H1 (cell line): ENCODE measurements at regions not wholly inside any gene's neighbourhood (a gene's known extent, or its start where the extent isn't known, plus 50 kb on each side); places are given as distances from the start of the nearest gene placed in this dataset.

ENCODE experiments used
- CTCF ChIA-PET: fragments of 300-600 bp; sonication (Branson Sonifier 250); formaldehyde crosslinking; loops from one replicate; lab custom pipeline; 2021; ENCODE audit not compliant: partially characterized antibody; lab: Charles Lee
- POLR2A ChIA-PET: fragments of 300-600 bp; sonication (Branson Sonifier 250); formaldehyde crosslinking; loops from one replicate; lab custom pipeline; 2021; ENCODE audit warnings: inconsistent platforms; ENCODE audit not compliant: partially characterized antibody; lab: Charles Lee
- DNase-seq, 2 experiments: peaks; one replicate each; pipeline versions ENCODE4 v3.0.0 to v3.0.0-alpha.2; 2010 to 2022; ENCODE audit warnings: low spot score in 2 of 2, low read depth in 1 of 2, mixed read lengths in 1 of 2
- FAIRE-seq: peaks from 2 replicates; lab custom pipeline; 2011; peaks lifted over from hg19 to GRCh38; lab: Jason Lieb, UNC
- H2AFZ ChIP-seq: 2 replicates; pipeline ENCODE4 v1.8.1; 2012; ENCODE audit warnings: low read length, inconsistent platforms
- H2AK5ac ChIP-seq: 2 replicates; pipeline ENCODE4 v1.6.1; 2013; ENCODE audit warnings: low read depth, low read length
- H2BK120ac ChIP-seq: replicated peaks from 2 replicates; pipeline ENCODE3; 2013; ENCODE audit warnings: low read depth, low read length, inconsistent platforms
- H2BK12ac ChIP-seq: 2 replicates; pipeline ENCODE4 v1.6.1; 2013; ENCODE audit warnings: low read depth, low read length
- H2BK15ac ChIP-seq: 2 replicates; pipeline ENCODE4 v1.6.1; 2013; ENCODE audit warnings: low read length
- H2BK20ac ChIP-seq: 2 replicates; pipeline ENCODE4 v1.6.1; 2013; ENCODE audit warnings: low read length
- H2BK5ac ChIP-seq: 2 replicates; pipeline ENCODE4 v1.6.1; 2013; ENCODE audit warnings: low read depth, low read length
- H3K14ac ChIP-seq: 2 replicates; pipeline ENCODE4 v1.6.1; 2013; ENCODE audit warnings: inconsistent platforms; ENCODE audit not compliant: insufficient read length
- H3K18ac ChIP-seq: 2 replicates; pipeline ENCODE4 v1.6.1; 2013; ENCODE audit warnings: low read length; ENCODE audit errors: extremely low read depth
- H3K23ac ChIP-seq: 2 replicates; pipeline ENCODE4 v1.6.1; 2013; ENCODE audit warnings: inconsistent platforms; ENCODE audit not compliant: insufficient read length
- H3K23me2 ChIP-seq: 2 replicates; pipeline ENCODE4 v1.6.1; 2013; ENCODE audit warnings: low read depth, low read length
- H3K27ac ChIP-seq: 2 replicates; pipeline ENCODE4 v1.6.1; 2011; ENCODE audit warnings: low read depth, low read length, inconsistent platforms
- H3K27me3 ChIP-seq, 4 experiments: replicated peaks in 1 of 4; 1 replicate in 1 of 4; 2 replicates in 3 of 4; pipeline versions ENCODE4 v1.6.1 to v1.8.1; 2011 to 2013; ENCODE audit warnings: low read length in 3 of 4, mild to moderate bottlenecking in 3 of 4, inconsistent platforms in 2 of 4, mixed read lengths in 2 of 4, moderate library complexity in 1 of 4; ENCODE audit not compliant: control insufficient read depth in 3 of 4, insufficient read depth in 3 of 4; ENCODE audit errors: extremely low read depth in 1 of 4
- H3K36me3 ChIP-seq, 4 experiments: 2 replicates each; pipeline versions ENCODE4 v1.6.1 to v1.8.1; 2011 to 2013; ENCODE audit warnings: mild to moderate bottlenecking in 4 of 4, low read length in 3 of 4, moderate library complexity in 2 of 4, control low read depth in 1 of 4, inconsistent platforms in 1 of 4; ENCODE audit not compliant: insufficient read depth in 4 of 4, control insufficient read depth in 2 of 4
- H3K4ac ChIP-seq: replicated peaks from 2 replicates; pipeline ENCODE3; 2013; ENCODE audit warnings: low read length, low read depth, mixed read lengths, inconsistent platforms; ENCODE audit not compliant: insufficient read length
- H3K4me1 ChIP-seq, 4 experiments: replicated peaks in 1 of 4; 1 replicate in 1 of 4; 2 replicates in 3 of 4; pipeline versions ENCODE4 v1.6.1 to v1.8.1; 2011 to 2013; ENCODE audit warnings: low read length in 3 of 4, inconsistent platforms in 2 of 4, mixed read lengths in 1 of 4; ENCODE audit not compliant: insufficient read depth in 4 of 4, control insufficient read depth in 3 of 4
- H3K4me2 ChIP-seq, 2 experiments: 2 replicates each; pipeline versions ENCODE4 v1.6.1 to v1.8.1; 2011 to 2013; ENCODE audit warnings: low read depth in 2 of 2, low read length in 2 of 2, control low read depth in 1 of 2, inconsistent platforms in 1 of 2, mild to moderate bottlenecking in 1 of 2; ENCODE audit not compliant: insufficient read depth in 1 of 2
- H3K4me3 ChIP-seq, 4 experiments: fragments of 200-600, 300-600 bp in 1 of 4; sonication (generic), shearing (Covaris generic), sonication (Bioruptor Twin) in 1 of 4; 2 replicates each; pipeline versions ENCODE4 v1.5.1 to v1.8.1; 2011 to 2016; ENCODE audit warnings: low read length in 4 of 4, low read depth in 3 of 4, control low read depth in 2 of 4, inconsistent platforms in 2 of 4, mild to moderate bottlenecking in 2 of 4, mixed read lengths in 1 of 4, moderate library complexity in 1 of 4; ENCODE audit not compliant: insufficient read depth in 2 of 4; ENCODE audit errors: extremely low read depth in 1 of 4
- H3K56ac ChIP-seq: replicated peaks from 2 replicates; pipeline ENCODE3; 2013; ENCODE audit warnings: low read depth, mild to moderate bottlenecking, mixed read lengths, low read length, inconsistent platforms; ENCODE audit not compliant: insufficient read length
- H3K79me1 ChIP-seq: 2 replicates; pipeline ENCODE4 v1.6.1; 2013; ENCODE audit warnings: low read depth, low read length, control low read depth
- H3K79me2 ChIP-seq, 2 experiments: 2 replicates each; pipeline versions ENCODE4 v1.6.1 to v1.8.1; 2012 to 2013; ENCODE audit warnings: low read length in 2 of 2, mild to moderate bottlenecking in 2 of 2, inconsistent platforms in 1 of 2; ENCODE audit not compliant: insufficient read depth in 2 of 2, control insufficient read depth in 1 of 2
- H3K9ac ChIP-seq, 4 experiments: replicated peaks in 1 of 4; 1 replicate in 1 of 4; 2 replicates in 3 of 4; pipeline versions ENCODE4 v1.6.1 to v1.8.1; 2011 to 2013; ENCODE audit warnings: low read depth in 3 of 4, low read length in 3 of 4, control low read depth in 2 of 4, mild to moderate bottlenecking in 2 of 4, moderate library complexity in 2 of 4, inconsistent platforms in 1 of 4; ENCODE audit errors: extremely low read depth in 1 of 4
- H3K9me3 ChIP-seq, 2 experiments: 2 replicates each; pipeline versions ENCODE4 v1.6.1 to v1.8.1; 2012 to 2013; ENCODE audit warnings: mild to moderate bottlenecking in 2 of 2, moderate library complexity in 2 of 2, control low read depth in 1 of 2, inconsistent platforms in 1 of 2, low read depth in 1 of 2, low read length in 1 of 2, mixed read lengths in 1 of 2; ENCODE audit not compliant: insufficient read depth in 2 of 2
- H4K20me1 ChIP-seq, 2 experiments: replicated peaks in 1 of 2; 2 replicates each; pipeline versions ENCODE3 to v1.8.1; 2011 to 2013; ENCODE audit warnings: inconsistent platforms in 2 of 2, low read length in 2 of 2, mild to moderate bottlenecking in 1 of 2; ENCODE audit not compliant: insufficient read depth in 2 of 2, control insufficient read depth in 1 of 2
- H4K5ac ChIP-seq: 2 replicates; pipeline ENCODE4 v1.6.1; 2013; ENCODE audit warnings: low read length, low read depth, mixed read lengths, inconsistent platforms; ENCODE audit not compliant: insufficient read length
- H4K8ac ChIP-seq: 2 replicates; pipeline ENCODE4 v1.8.0; 2013; ENCODE audit warnings: mild to moderate bottlenecking, moderate library complexity, low read length, inconsistent platforms; ENCODE audit not compliant: insufficient read depth; ENCODE audit errors: extremely low read depth
- H4K91ac ChIP-seq: replicated peaks from 2 replicates; pipeline ENCODE3; 2013; ENCODE audit warnings: low read length, mixed read lengths, inconsistent platforms; ENCODE audit not compliant: insufficient read length
- CEBPB ChIP-seq: IDR thresholded peaks from 2 replicates; pipeline ENCODE4 v1.6.1; 2012; ENCODE audit warnings: low read depth, low read length
- PHF8 ChIP-seq: fragments of 200-600 bp; sonication (generic); conservative IDR thresholded peaks from 2 replicates; pipeline ENCODE4 v1.7.1; 2012; ENCODE audit warnings: low read depth, mild to moderate bottlenecking, inconsistent platforms, low read length, moderate library complexity
- POLR2A ChIP-seq, 2 experiments: IDR thresholded peaks; 1 replicate in 1 of 2; 2 replicates in 1 of 2; pipeline ENCODE4 v1.6.1; 2011; ENCODE audit warnings: low read depth in 2 of 2, low read length in 2 of 2, mild to moderate bottlenecking in 2 of 2; ENCODE audit errors: control extremely low read depth in 1 of 2
- SIX5 ChIP-seq: IDR thresholded peaks from 2 replicates; pipeline ENCODE4 v1.6.1; 2011; ENCODE audit warnings: mild to moderate bottlenecking, low read depth, low read length
- SUZ12 ChIP-seq: fragments of 200-600 bp; sonication (generic); IDR thresholded peaks from 2 replicates; pipeline ENCODE4 v1.6.1; 2012; ENCODE audit warnings: mild to moderate bottlenecking, inconsistent platforms, low read length, moderate library complexity, mixed read lengths
- WGBS, 2 experiments: shearing (Covaris generic) in 1 of 2; methylation state at CpG; one replicate each; pipeline versions ENCODE4 v1.1.6 to v1.1.7; 2013 to 2015; ENCODE audit warnings: low lambda C conversion rate in 2 of 2, mixed read lengths in 2 of 2, inconsistent platforms in 1 of 2, low coverage in 1 of 2, missing lambda C conversion rate in 1 of 2; ENCODE audit not compliant: insufficient replicate concordance in 2 of 2, insufficient coverage in 1 of 2, insufficient read length in 1 of 2; ENCODE audit errors: extremely low coverage in 1 of 2, missing lambda C conversion rate in 1 of 2; 5-methylcytosine and 5-hydroxymethylcytosine counted together

DNA sequence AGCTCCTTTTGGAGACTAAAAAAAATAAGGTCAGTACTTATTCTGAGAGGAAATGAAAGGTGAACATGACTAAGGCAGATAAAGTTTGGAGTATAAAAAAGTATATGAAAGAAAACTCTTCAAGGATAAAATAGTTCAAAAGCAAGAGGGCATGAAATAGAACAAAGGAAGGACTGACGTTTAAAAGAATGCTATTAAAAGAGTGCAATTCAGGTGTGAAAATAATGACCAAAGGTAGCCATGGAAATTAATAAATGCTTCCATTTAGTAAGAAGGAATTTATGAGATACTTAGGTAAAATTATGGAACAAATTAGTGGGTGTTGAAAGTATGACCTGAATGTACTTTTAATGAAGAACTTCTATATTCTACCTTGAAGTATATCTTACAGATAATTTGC is 128.2 kb upstream of the WDFY3 start:
- no peak overlapping the region for H3K18ac ChIP-seq
- H3K56ac ChIP-seq: no peak overlapping the region
- no peak overlapping the region for H2BK5ac ChIP-seq
- no peak overlapping the region for H3K9ac ChIP-seq
- WGBS, 2 experiments: 81% methylated on average over 1 of the region's 1 CpG; no CpG with 5 or more reads in 1 of the 2 experiments
- H3K27ac ChIP-seq: no peak overlapping the region
- no peak overlapping the region for H3K4ac ChIP-seq
- H3K79me2 ChIP-seq: no peaks in the 10 kb centered on the region
- no peaks in the 10 kb centered on the region for H3K4me1 ChIP-seq
- no peak overlapping the region for H3K4me2 ChIP-seq
- H2BK15ac ChIP-seq: no peak overlapping the region
- DNase-seq (no peak), FAIRE-seq (no peak)
- no peaks in the 10 kb centered on the region for H4K20me1 ChIP-seq
- no peak overlapping the region for H2BK12ac ChIP-seq
- H4K91ac ChIP-seq: no peak overlapping the region
- H3K36me3 ChIP-seq: no peaks in the 10 kb centered on the region
- H2BK20ac ChIP-seq: no peak overlapping the region
- no peak overlapping the region for H4K8ac ChIP-seq
- H4K5ac ChIP-seq: no peak overlapping the region
- H3K9me3 ChIP-seq: 0 out of 4 replicates have a peak, but pooled peaks cover 0 to 2% of the 10 kb centered on the region in 2 experiments
- ChIA-PET CTCF (no interaction called here), POLR2A (no interaction called here)
- H2AK5ac ChIP-seq: no peak overlapping the region
- TF ChIP-seq POLR2A (IDR thresholded peaks at IDR 0.05; ENCODE audit: control extremely low read depth in 1 of 2, low read depth in 2 of 2, low read length in 2 of 2): no peak
- no peak for TF ChIP-seq CEBPB
- TF ChIP-seq PHF8: no peak
- TF ChIP-seq SUZ12: no peak
- no peak for TF ChIP-seq SIX5
- no peak overlapping the region for H3K23ac ChIP-seq
- H3K23me2 ChIP-seq: no peaks in the 10 kb centered on the region
- H3K4me3 ChIP-seq: no peak overlapping the region
- no peak overlapping the region for H2BK120ac ChIP-seq
- no peak overlapping the region for H2AFZ ChIP-seq
- no peaks in the 10 kb centered on the region for H3K27me3 ChIP-seq
- no peak overlapping the region for H3K14ac ChIP-seq
- H3K79me1 ChIP-seq: no peaks in the 10 kb centered on the region
